GM18499 (cell line): ENCODE measurements at regions not wholly inside any gene's neighbourhood (a gene's known extent, or its start where the extent isn't known, plus 50 kb on each side); places are given as distances from the start of the nearest gene placed in this dataset.

Source experiments
- ATAC-seq: cut with Tn5 transposase; IDR thresholded peaks from one replicate; pipeline ENCODE4 v1.9.1; 2021; ENCODE audit warnings: moderate number of reproducible peaks; ENCODE audit not compliant: insufficient read depth, unreplicated experiment

- ATAC-seq = no peak
Observed at GRCh38 chr3:161793194-161793930, 296.8 kb downstream of the OTOL1 start.

GRCh38 chr3:161794551-161794950 lies 297.9 kb downstream of the OTOL1 start:
- no peak for ATAC-seq

- no peak for ATAC-seq
Observed at GRCh38 chr3:161796312-161796711, 299.7 kb downstream of the OTOL1 start.

GRCh38 chr3:161796780-161797179 lies 300.2 kb downstream of the OTOL1 start:
- no peak for ATAC-seq

GRCh38 chr3:161798016-161798415 lies 301.4 kb downstream of the OTOL1 start:
- ATAC-seq = no peak

- no peak for ATAC-seq
Observed at GRCh38 chr3:161800985-161801559, 304.5 kb downstream of the OTOL1 start.

- no peak for ATAC-seq
Observed at GRCh38 chr3:161818106-161818505, 321.5 kb downstream of the OTOL1 start.

GRCh38 chr3:161821591-161821990 lies 325.0 kb downstream of the OTOL1 start:
- no peak for ATAC-seq

GRCh38 chr3:161822291-161822690 lies 325.7 kb downstream of the OTOL1 start:
- ATAC-seq = no peak

- no peak for ATAC-seq
Observed at GRCh38 chr3:161823910-161824309, 327.3 kb downstream of the OTOL1 start.

- ATAC-seq = no peak
Observed at GRCh38 chr3:161838021-161838420, 341.4 kb downstream of the OTOL1 start.

- no peak for ATAC-seq
Observed at GRCh38 chr3:161848376-161848775, 351.8 kb downstream of the OTOL1 start.

- ATAC-seq = peak; percentile 81
Observed at GRCh38 chr3:161851941-161852566, 355.4 kb downstream of the OTOL1 start.

- ATAC-seq = no peak
Observed at GRCh38 chr3:161852744-161853143, 356.1 kb downstream of the OTOL1 start.

- ATAC-seq = no peak
Observed at GRCh38 chr3:161854232-161854771, 357.7 kb downstream of the OTOL1 start.

- no peak for ATAC-seq
Observed at GRCh38 chr3:161859057-161859456, 362.4 kb downstream of the OTOL1 start.

GRCh38 chr3:161859865-161860450 lies 363.4 kb downstream of the OTOL1 start:
- no peak for ATAC-seq

- ATAC-seq = no peak
Observed at GRCh38 chr3:161863775-161864174, 367.2 kb downstream of the OTOL1 start.

GRCh38 chr3:161866176-161866575 lies 369.6 kb downstream of the OTOL1 start:
- ATAC-seq = no peak

GRCh38 chr3:161875483-161875882 lies 378.9 kb downstream of the OTOL1 start:
- no peak for ATAC-seq

GRCh38 chr3:161879470-161879869 lies 382.9 kb downstream of the OTOL1 start:
- ATAC-seq = no peak
